Muscle of leg (tissue), 3 donors: ENCODE measurements at regions not wholly inside any gene's neighbourhood (a gene's known extent, or its start where the extent isn't known, plus 50 kb on each side); places are given as distances from the start of the nearest gene placed in this dataset.
"Not testable (repeated sequence)": the region's sequence is repeated elsewhere in the genome, so short reads cannot be mapped to it uniquely, and the experiment has no call there.

Source experiments
- DNase-seq: peaks from one replicate; pipeline ENCODE4 v3.0.0; 2013
- H3K27ac ChIP-seq: one replicate; pipeline ENCODE4 v1.5.1; 2013; ENCODE audit warnings: mild to moderate bottlenecking, low read length, control low read depth
- H3K27me3 ChIP-seq: one replicate; pipeline ENCODE4 v1.6.1; 2013; ENCODE audit warnings: low read length; ENCODE audit not compliant: control insufficient read depth, insufficient read depth
- H3K36me3 ChIP-seq: one replicate; pipeline ENCODE4 v1.6.1; 2013; ENCODE audit warnings: low read length; ENCODE audit not compliant: control insufficient read depth, insufficient read depth
- H3K4me1 ChIP-seq: one replicate; pipeline ENCODE4 v1.6.1; 2013; ENCODE audit warnings: low read length; ENCODE audit not compliant: control insufficient read depth, insufficient read depth
- H3K4me3 ChIP-seq: one replicate; pipeline ENCODE4 v1.5.1; 2013; ENCODE audit warnings: low read length, control low read depth
- H3K9me3 ChIP-seq: replicated peaks from 2 replicates; pipeline ENCODE4 v1.6.1; 2013; ENCODE audit warnings: low read depth, low read length; ENCODE audit not compliant: control insufficient read depth
- WGBS: methylation state at CpG from one replicate; pipeline ENCODE4 v1.1.5; 2013; ENCODE audit warnings: missing lambda C conversion rate; ENCODE audit not compliant: insufficient coverage; 5-methylcytosine and 5-hydroxymethylcytosine counted together

- WGBS, result no CpG with 5 or more reads among the region's 5 CpGs
- no peak overlapping the region for H3K4me3 ChIP-seq
- no peaks in the 10 kb centered on the region for H3K27me3 ChIP-seq
- H3K9me3 ChIP-seq, result peaks cover 5% of the 10 kb centered on the region
- H3K36me3 ChIP-seq, result no peaks in the 10 kb centered on the region
- DNase-seq, result no peak
- no peak overlapping the region for H3K27ac ChIP-seq
- no peaks in the 10 kb centered on the region for H3K4me1 ChIP-seq
These were observed 498.4 kb downstream of the RMST start for GRCh38 chr12:97960741-97961608.

GRCh38 chr12:97967831-97968230 is 505.2 kb downstream of the RMST start:
- no peaks in the 10 kb centered on the region for H3K36me3 ChIP-seq
- no peaks in the 10 kb centered on the region for H3K27me3 ChIP-seq
- H3K9me3 ChIP-seq, result no peaks in the 10 kb centered on the region
- H3K4me1 ChIP-seq, result no peaks in the 10 kb centered on the region
- 90% methylated on average over 1 of the region's 2 CpGs for WGBS
- no peak for DNase-seq
- H3K4me3 ChIP-seq, result no peak overlapping the region
- H3K27ac ChIP-seq, result no peak overlapping the region

- H3K27ac ChIP-seq, result no peak overlapping the region
- DNase-seq, result no peak
- H3K4me3 ChIP-seq, result no peak overlapping the region
- H3K27me3 ChIP-seq, result no peaks in the 10 kb centered on the region
- H3K36me3 ChIP-seq, result no peaks in the 10 kb centered on the region
- no CpG with 5 or more reads among the region's 5 CpGs for WGBS
- H3K9me3 ChIP-seq, result no peaks in the 10 kb centered on the region
- no peaks in the 10 kb centered on the region for H3K4me1 ChIP-seq
These were observed 506.1 kb downstream of the RMST start for GRCh38 chr12:97968641-97969197.

- Histone ChIP-seq H3K9me3 (no peaks in the 10 kb centered on the region), H3K27me3 (no peaks in the 10 kb centered on the region)
- WGBS, result no CpG with 5 or more reads among the region's 2 CpGs
These were observed 515.3 kb downstream of the RMST start for GRCh38 chr12:97977870-97978405.

GRCh38 chr12:97982684-97983083 is 520.1 kb downstream of the RMST start:
- no peaks in the 10 kb centered on the region for H3K36me3 ChIP-seq
- DNase-seq, result no peak
- no peak overlapping the region for H3K4me3 ChIP-seq
- no CpG with 5 or more reads among the region's 3 CpGs for WGBS
- no peak overlapping the region for H3K27ac ChIP-seq
- H3K27me3 ChIP-seq, result no peaks in the 10 kb centered on the region
- no peaks in the 10 kb centered on the region for H3K9me3 ChIP-seq
- H3K4me1 ChIP-seq, result peaks cover 3% of the 10 kb centered on the region

More at GRCh38 chr12:97977870-97978405, 515.3 kb downstream of the RMST start:
- Histone ChIP-seq H3K27ac (no peak overlapping the region), H3K4me3 (no peak overlapping the region), H3K36me3 (no peaks in the 10 kb centered on the region), H3K4me1 (no peaks in the 10 kb centered on the region)
- no peak for DNase-seq

GRCh38 chr12:97983796-97984195 is 521.2 kb downstream of the RMST start:
- H3K4me3 ChIP-seq, result no peak overlapping the region
- H3K36me3 ChIP-seq, result no peaks in the 10 kb centered on the region
- no peaks in the 10 kb centered on the region for H3K27me3 ChIP-seq
- H3K4me1 ChIP-seq, result peaks cover 3% of the 10 kb centered on the region
- WGBS, result 86% methylated on average over 2 of the region's 3 CpGs
- H3K27ac ChIP-seq, result no peak overlapping the region
- no peak for DNase-seq
- H3K9me3 ChIP-seq, result no peaks in the 10 kb centered on the region

GRCh38 chr12:97984436-97984835 is 521.8 kb downstream of the RMST start:
- WGBS, result no CpG with 5 or more reads among the region's 2 CpGs
- Histone ChIP-seq H3K4me3 (no peak overlapping the region), H3K4me1 (peaks cover 3% of the 10 kb centered on the region), H3K36me3 (no peaks in the 10 kb centered on the region), H3K27me3 (no peaks in the 10 kb centered on the region), H3K27ac (no peak overlapping the region), H3K9me3 (no peaks in the 10 kb centered on the region)
- peak; percentile 29 for DNase-seq

GRCh38 chr12:97984974-97985580 is 522.5 kb downstream of the RMST start:
- no peak overlapping the region for H3K27ac ChIP-seq
- peaks cover 3% of the 10 kb centered on the region for H3K4me1 ChIP-seq
- no peaks in the 10 kb centered on the region for H3K9me3 ChIP-seq
- no peak overlapping the region for H3K4me3 ChIP-seq
- H3K36me3 ChIP-seq, result no peaks in the 10 kb centered on the region
- DNase-seq, result peak; percentile 54
- H3K27me3 ChIP-seq, result no peaks in the 10 kb centered on the region
- 37% methylated on average over 3 of the region's 4 CpGs for WGBS

- Histone ChIP-seq H3K9me3 (no peaks in the 10 kb centered on the region), H3K4me3 (no peak overlapping the region), H3K27me3 (no peaks in the 10 kb centered on the region), H3K27ac (no peak overlapping the region), H3K4me1 (peaks cover 3% of the 10 kb centered on the region), H3K36me3 (no peaks in the 10 kb centered on the region)
- 97% methylated on average over 2 of the region's 5 CpGs for WGBS
- DNase-seq, result no peak
These were observed 523.2 kb downstream of the RMST start for GRCh38 chr12:97985834-97986233.

GRCh38 chr12:97988588-97988987 is 526.0 kb downstream of the RMST start:
- not testable (repeated sequence) for DNase-seq

More at GRCh38 chr12:97988588-97988987, 526.0 kb downstream of the RMST start:
- H3K36me3 ChIP-seq, H3K27ac ChIP-seq, H3K9me3 ChIP-seq, H3K4me3 ChIP-seq, H3K27me3 ChIP-seq, H3K4me1 ChIP-seq: not testable (repeated sequence)
